GM18868 (cell line): ENCODE measurements at regions not wholly inside any gene's neighbourhood (a gene's known extent, or its start where the extent isn't known, plus 50 kb on each side); places are given as distances from the start of the nearest gene placed in this dataset.

ENCODE experiments used
- ATAC-seq: cut with Tn5 transposase; IDR thresholded peaks from one replicate; pipeline ENCODE4 v1.9.1; 2021; ENCODE audit warnings: mild to moderate bottlenecking, moderate library complexity; ENCODE audit not compliant: unreplicated experiment

- no peak for ATAC-seq
Measured at GRCh38 chr1:229046251-229046853, 224.6 kb upstream of the RAB4A start.

- no peak for ATAC-seq
Measured at GRCh38 chr1:229047161-229047839, 223.6 kb upstream of the RAB4A start.

DNA sequence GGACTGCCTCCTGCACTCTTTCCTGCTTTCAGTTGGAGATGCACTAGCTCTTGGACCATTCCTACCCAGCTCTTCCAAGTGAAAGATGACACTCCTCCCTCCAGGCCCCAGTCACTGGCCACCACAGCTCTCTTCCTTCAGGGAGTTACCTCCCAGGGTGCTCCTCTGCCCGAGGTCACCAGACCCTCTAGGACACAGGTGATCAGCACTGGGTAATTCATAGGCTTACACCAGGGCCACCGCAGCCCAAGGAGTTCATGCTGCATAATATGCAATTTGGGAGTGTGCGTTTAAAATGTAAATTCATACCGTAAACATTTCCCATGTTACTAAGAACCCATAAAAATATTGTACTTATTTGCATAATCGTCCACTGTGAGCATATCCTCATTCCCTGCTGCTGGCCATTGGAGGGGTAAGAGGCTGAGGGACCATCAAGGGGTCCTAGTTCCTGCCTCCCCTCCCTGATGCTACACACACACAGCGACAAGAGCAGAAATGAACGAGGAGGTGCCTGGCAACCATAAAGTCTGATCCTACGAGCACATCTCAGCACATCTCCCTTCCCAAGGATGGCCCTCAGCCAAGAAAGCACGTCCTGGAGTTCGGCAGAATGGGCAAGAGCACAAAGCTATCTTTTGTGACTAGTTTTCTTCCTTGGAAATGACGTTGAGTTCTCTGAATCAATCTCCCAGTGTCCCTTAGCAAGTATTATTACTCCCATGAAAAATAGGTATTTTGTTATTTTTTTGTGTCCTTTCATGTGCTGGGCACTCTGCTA is 222.9 kb upstream of the RAB4A start:
- no peak for ATAC-seq

- ATAC-seq: no peak
Measured at GRCh38 chr1:229048896-229049295, 222.0 kb upstream of the RAB4A start.

GRCh38 chr1:229056046-229056445 is 214.9 kb upstream of the RAB4A start:
- ATAC-seq: no peak

GRCh38 chr1:229058111-229058561 is 212.8 kb upstream of the RAB4A start:
- ATAC-seq: no peak

DNA sequence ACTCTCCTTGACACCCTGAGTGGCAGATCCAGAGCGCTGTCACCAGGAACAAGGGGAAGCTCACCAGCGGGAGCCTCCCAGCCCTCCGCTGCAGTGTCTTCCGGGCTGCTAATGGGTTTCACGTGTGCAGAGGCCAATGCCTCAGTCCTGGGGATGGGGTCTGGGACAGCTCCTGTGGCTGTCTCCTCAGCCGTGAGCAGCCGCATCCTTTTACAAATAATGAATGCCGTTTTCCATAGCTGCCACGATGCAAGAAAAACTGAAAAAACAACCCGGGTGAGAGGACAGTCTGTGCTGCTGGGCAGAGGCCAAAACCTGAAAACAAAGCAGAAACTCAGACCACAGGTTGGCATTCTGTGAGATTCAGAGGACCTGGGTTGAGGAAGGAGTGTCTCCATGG is 212.2 kb upstream of the RAB4A start:
- ATAC-seq: no peak

DNA sequence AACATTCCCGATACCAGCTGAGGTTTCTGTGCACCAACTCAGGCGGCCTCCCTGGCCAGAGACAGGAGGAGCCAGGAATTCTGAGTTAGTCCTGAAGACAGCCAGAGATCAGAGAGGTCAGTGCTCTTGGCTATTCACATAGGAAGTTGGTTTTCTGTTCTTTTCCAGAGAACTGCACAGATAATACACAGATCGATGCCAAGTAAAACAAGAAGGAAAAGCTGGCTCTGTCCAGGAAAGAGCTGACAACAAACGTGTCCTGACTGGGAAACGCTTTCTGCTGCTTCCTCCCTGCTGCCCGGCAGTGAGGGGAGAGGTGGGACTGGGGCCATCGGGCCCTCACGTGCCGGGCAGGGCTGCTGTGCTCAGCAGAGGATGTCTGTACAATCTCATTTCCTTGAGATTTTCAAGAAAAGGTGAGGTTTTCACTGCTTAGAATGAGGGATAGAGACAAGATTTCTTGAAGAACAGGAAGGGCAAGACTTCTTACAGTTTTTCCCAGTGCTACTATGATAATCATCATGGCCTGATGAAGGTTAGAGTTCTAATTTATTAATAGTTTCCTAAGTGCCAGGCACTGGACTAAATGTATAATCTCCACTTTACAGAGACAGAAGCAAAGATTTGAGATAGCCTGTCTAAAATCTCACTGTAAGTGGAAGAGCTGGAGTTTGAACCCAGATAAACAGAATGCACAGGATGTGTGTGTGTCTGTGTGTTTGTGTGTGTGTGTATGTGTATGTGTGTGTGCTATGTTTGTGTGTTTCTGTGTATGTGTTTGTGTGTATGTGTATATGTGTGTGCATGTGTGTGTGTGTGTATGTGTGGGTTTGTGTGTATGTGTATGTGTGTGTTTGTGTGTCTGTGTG is 211.0 kb upstream of the RAB4A start:
- ATAC-seq: no peak

- ATAC-seq: no peak
Measured at GRCh38 chr1:229062135-229062534, 208.8 kb upstream of the RAB4A start.

- ATAC-seq: no peak
Measured at GRCh38 chr1:229063154-229063773, 207.6 kb upstream of the RAB4A start.

DNA sequence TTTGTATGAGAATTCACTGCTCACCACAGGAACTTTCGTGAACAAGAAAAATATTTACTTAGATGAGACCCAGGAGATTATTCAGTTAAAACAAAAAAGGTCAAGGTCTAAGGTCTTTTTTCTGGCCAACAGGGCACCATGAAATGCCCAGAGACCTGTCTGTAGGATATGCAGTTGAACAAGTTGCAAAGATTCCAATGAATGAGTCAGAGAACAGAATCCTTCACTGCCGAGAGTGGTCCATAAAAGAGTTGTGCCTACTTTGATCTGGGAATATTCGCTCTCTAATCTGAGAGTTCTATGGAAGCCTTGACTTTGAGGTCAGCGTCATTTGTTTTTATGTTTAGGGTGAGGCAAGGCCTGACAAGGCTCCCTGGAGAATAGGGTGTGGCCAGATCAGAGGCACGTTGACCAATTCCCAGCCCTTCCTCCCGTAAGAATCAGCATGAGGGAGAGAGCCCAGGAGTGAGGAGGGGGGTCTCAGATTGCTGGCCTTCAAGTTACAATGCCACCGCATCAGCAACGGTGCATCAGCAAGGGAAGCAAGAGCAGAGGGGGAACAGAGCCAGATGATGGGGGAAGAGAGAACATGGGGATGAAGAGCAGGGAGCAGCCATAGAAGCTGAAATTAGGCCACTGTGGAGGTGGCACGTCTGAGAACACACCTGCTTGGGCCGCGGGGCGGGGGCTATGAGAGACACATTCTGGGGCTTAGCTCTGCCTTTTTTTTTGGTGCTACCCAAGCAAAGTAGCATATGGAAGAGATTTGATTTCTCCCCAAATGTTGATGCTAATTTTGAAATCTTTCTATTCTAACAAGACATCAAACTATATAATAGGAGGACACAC is 206.4 kb upstream of the RAB4A start:
- ATAC-seq: no peak

GRCh38 chr1:229065613-229066012 is 205.3 kb upstream of the RAB4A start:
- no peak for ATAC-seq

- ATAC-seq: no peak
Measured at GRCh38 chr1:229066591-229066990, 204.3 kb upstream of the RAB4A start.

DNA sequence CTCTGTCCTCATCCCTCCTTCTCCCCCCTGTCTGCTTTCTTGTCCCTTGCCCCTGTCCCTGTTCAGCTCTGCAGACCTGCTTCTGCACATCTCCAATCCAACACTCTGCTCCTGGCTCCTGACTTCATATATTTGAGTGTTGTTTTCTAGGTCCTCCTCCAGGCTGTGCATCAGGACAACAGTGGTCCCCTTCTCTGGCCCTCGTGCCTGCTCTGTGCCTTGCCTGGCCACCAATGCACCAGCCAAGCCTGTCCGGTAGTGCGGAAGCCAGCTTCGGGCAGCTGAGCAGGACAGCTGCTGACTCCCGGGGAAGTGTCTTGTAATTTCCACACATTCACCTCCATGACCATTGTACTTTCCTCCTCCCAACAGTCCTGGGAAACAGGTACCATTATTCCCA is 203.4 kb upstream of the RAB4A start:
- ATAC-seq: no peak

GRCh38 chr1:229068270-229068987 is 202.5 kb upstream of the RAB4A start:
- no peak for ATAC-seq

DNA sequence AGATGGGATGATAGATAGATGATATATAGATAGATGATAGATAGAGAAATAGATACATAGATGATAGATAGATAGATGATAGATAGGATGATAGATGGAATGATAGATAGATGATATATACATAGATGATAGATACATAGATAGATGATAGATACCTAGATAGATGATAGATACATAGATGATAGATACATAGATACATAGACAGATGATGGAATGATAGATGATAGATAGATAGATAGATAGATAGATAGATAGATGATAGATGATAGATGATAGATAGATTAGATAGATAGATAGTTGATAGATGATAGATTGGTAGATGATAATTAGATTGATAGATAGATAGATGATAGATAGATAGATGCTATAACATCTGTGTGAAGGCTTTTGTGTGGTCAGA is 201.7 kb upstream of the RAB4A start:
- no peak for ATAC-seq

DNA sequence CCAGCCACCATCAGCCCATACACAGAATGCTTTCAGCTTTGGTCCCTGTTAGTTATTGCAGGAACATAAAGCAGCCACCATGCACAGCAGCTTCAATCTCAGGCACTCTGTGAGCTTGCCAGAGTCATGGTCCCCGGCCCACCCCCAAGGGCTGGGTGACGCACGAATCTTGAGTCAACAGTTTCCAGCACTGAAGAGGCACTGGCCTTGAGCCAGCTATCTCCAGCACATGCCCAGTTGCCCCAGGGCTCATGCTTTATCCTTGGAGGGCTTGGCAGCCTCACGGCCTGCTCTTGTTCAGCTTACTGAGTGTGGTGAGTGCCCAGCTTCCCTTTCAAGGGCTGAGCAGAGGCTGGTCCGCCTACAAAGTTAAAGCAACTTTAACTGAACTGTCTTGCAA is 200.7 kb upstream of the RAB4A start:
- ATAC-seq: no peak

DNA sequence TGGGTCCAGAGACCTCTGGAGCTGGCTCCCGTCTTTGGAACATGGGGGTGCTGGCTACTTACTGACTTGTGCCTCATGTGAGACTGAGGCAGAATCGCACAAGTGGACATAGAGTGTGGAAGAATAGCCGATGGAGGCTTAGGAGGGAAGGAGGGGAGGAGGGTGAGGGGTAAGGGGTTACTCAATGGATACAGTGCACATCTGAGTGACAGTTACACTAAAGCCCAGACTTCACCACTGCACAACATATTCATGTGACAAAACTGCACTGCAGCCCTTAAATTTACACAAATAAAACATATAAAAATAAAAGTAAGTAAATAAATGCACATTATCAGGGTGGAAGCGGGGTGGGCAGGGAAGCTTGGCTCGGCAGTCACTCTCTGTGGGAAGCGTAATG is 197.7 kb upstream of the RAB4A start:
- no peak for ATAC-seq

DNA sequence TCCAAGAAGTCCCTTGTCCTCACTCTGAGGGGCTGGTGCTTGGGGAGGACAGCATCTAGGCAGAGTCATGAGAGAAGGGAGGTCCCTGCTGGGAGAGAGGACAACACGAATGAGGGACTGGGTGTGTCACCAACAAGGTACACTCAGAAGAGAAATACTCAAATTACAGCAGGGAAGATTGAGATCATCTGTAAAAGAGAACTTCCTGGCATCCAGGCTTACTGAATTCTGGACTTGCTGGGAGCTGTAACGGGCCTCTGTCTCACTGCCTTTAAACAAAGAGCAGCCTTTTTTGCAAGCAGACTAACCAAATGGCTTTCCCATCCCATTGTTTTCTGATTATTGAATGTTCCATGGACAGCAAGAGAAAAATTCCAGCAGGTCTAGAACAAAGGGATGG is 195.7 kb upstream of the RAB4A start:
- ATAC-seq: no peak
